ENCODE measurements at regions not wholly inside any gene's neighbourhood (a gene's known extent, or its start where the extent isn't known, plus 50 kb on each side); places are given as distances from the start of the nearest gene placed in this dataset.

GRCh38 chr14:97052001-97052400, 254.8 kb downstream of the VRK1 start:
- TF ChIP-seq POLR2A (IDR thresholded peaks at IDR 0.05) (no peak), POLR2AphosphoS5 (IDR thresholded peaks at IDR 0.05) (no peak)

Measured in prostate gland (tissue), 1 donor.